DMS114 treated with DMSO at 0.1 percent for 48 hours (cell line): ENCODE measurements at regions not wholly inside any gene's neighbourhood (a gene's known extent, or its start where the extent isn't known, plus 50 kb on each side); places are given as distances from the start of the nearest gene placed in this dataset.

Experiments used
- DNase-seq: peaks from one replicate; lab custom pipeline; 2025; ENCODE audit not compliant: unreplicated experiment; lab: John Stamatoyannopoulos, UW

GRCh38 chr1:209509039-209509438 lies 74.5 kb upstream of the CAMK1G start:
- no peak for DNase-seq

- no peak for DNase-seq
Measured at GRCh38 chr1:209510063-209510462, 73.5 kb upstream of the CAMK1G start.

- no peak for DNase-seq
Measured at GRCh38 chr1:209511169-209511568, 72.3 kb upstream of the CAMK1G start.

GRCh38 chr1:209512821-209513220 lies 70.7 kb upstream of the CAMK1G start:
- DNase-seq = no peak

- DNase-seq = peak; percentile 7
Measured at GRCh38 chr1:209513226-209513625, 70.3 kb upstream of the CAMK1G start.

GRCh38 chr1:209516771-209517680 lies 66.5 kb upstream of the CAMK1G start:
- DNase-seq = no peak

GRCh38 chr1:209517681-209518050 lies 65.8 kb upstream of the CAMK1G start:
- no peak for DNase-seq

GRCh38 chr1:209519786-209520185 lies 63.7 kb upstream of the CAMK1G start:
- DNase-seq = no peak

- DNase-seq = no peak
Measured at GRCh38 chr1:209522826-209523225, 60.7 kb upstream of the CAMK1G start.

GRCh38 chr1:209526137-209526536 lies 57.4 kb upstream of the CAMK1G start:
- DNase-seq = no peak

- no peak for DNase-seq
Measured at GRCh38 chr1:209527372-209527771, 56.1 kb upstream of the CAMK1G start.

- no peak for DNase-seq
Measured at GRCh38 chr1:209527993-209528717, 55.4 kb upstream of the CAMK1G start.

- DNase-seq = no peak
Measured at GRCh38 chr1:209529233-209529632, 54.3 kb upstream of the CAMK1G start.

- DNase-seq = no peak
Measured at GRCh38 chr1:209531006-209531405, 52.5 kb upstream of the CAMK1G start.

- no peak for DNase-seq
Measured at GRCh38 chr1:209531549-209531948, 52.0 kb upstream of the CAMK1G start.
